Astrocyte (in vitro differentiated cells and primary cell): ENCODE measurements at regions not wholly inside any gene's neighbourhood (a gene's known extent, or its start where the extent isn't known, plus 50 kb on each side); places are given as distances from the start of the nearest gene placed in this dataset.

Experiments used
- DNase-seq: peaks from one replicate; pipeline ENCODE4 v3.0.0-alpha.2; 2010; ENCODE audit warnings: low read depth
- FAIRE-seq: peaks from 2 replicates; lab custom pipeline; 2011; peaks lifted over from hg19 to GRCh38; lab: Jason Lieb, UNC
- H2AFZ ChIP-seq: 2 replicates; pipeline ENCODE4 v1.6.0; 2012; ENCODE audit warnings: low read depth, low read length, inconsistent platforms
- H3K27ac ChIP-seq: 2 replicates; pipeline ENCODE4 v1.5.1; 2011; ENCODE audit warnings: low read depth, low read length, inconsistent platforms
- H3K27me3 ChIP-seq: 2 replicates; pipeline ENCODE4 v1.6.0; 2011; ENCODE audit warnings: low read length, inconsistent platforms; ENCODE audit not compliant: insufficient read depth
- H3K36me3 ChIP-seq: 2 replicates; pipeline ENCODE4 v1.5.1; 2011; ENCODE audit warnings: low read length, inconsistent platforms; ENCODE audit not compliant: insufficient read depth
- H3K4me1 ChIP-seq: 2 replicates; pipeline ENCODE4 v1.5.1; 2011; ENCODE audit warnings: low read length, inconsistent platforms; ENCODE audit not compliant: insufficient read depth
- H3K4me2 ChIP-seq: 2 replicates; pipeline ENCODE4 v1.6.0; 2012; ENCODE audit warnings: low read length, inconsistent platforms
- H3K4me3 ChIP-seq: 2 replicates; pipeline ENCODE4 v1.5.1; 2011; ENCODE audit warnings: low read depth, mild to moderate bottlenecking, low read length, inconsistent platforms; ENCODE audit not compliant: insufficient read depth
- H3K79me2 ChIP-seq: 2 replicates; pipeline ENCODE4 v1.6.0; 2012; ENCODE audit warnings: mild to moderate bottlenecking, low read length, inconsistent platforms; ENCODE audit not compliant: insufficient read depth
- H3K9ac ChIP-seq: 2 replicates; pipeline ENCODE4 v1.6.0; 2012; ENCODE audit warnings: mild to moderate bottlenecking, low read length, inconsistent platforms
- H3K9me3 ChIP-seq: 2 replicates; pipeline ENCODE4 v1.5.1; 2012; ENCODE audit warnings: low read depth, mild to moderate bottlenecking, low read length, inconsistent platforms; ENCODE audit not compliant: insufficient read depth
- H4K20me1 ChIP-seq: 2 replicates; pipeline ENCODE4 v1.6.0; 2012; ENCODE audit warnings: low read length, inconsistent platforms; ENCODE audit not compliant: insufficient read depth
- H3K27ac Mint-ChIP-seq: one replicate; pipeline ENCODE4 v1.8.0; 2021; ENCODE audit warnings: mild to moderate bottlenecking, mixed read lengths; ENCODE audit not compliant: unreplicated experiment
- H3K27me3 Mint-ChIP-seq: one replicate; pipeline ENCODE4 v1.8.0; 2021; ENCODE audit warnings: low read depth, mixed read lengths; ENCODE audit not compliant: unreplicated experiment
- H3K36me3 Mint-ChIP-seq: one replicate; pipeline ENCODE4 v1.8.0; 2021; ENCODE audit warnings: low read depth, mixed read lengths; ENCODE audit not compliant: unreplicated experiment
- H3K4me1 Mint-ChIP-seq: one replicate; pipeline ENCODE4 v1.8.0; 2021; ENCODE audit warnings: low read depth, mixed read lengths; ENCODE audit not compliant: unreplicated experiment
- H3K4me3 Mint-ChIP-seq: one replicate; pipeline ENCODE4 v1.8.0; 2021; ENCODE audit warnings: mild to moderate bottlenecking, moderate library complexity, mixed read lengths; ENCODE audit not compliant: unreplicated experiment
- H3K9me3 Mint-ChIP-seq: one replicate; pipeline ENCODE4 v1.8.0; 2021; ENCODE audit warnings: mild to moderate bottlenecking, mixed read lengths; ENCODE audit not compliant: unreplicated experiment
- EZH2 ChIP-seq: IDR thresholded peaks from 2 replicates; pipeline ENCODE4 v1.6.1; 2012; ENCODE audit warnings: mild to moderate bottlenecking, low read length, inconsistent platforms; ENCODE audit not compliant: insufficient read depth
- TF ChIP-seq, protein P1 (sequence below): IDR thresholded peaks from 2 replicates; pipeline ENCODE4 v1.5.1; 2011; ENCODE audit warnings: low read depth, mild to moderate bottlenecking, inconsistent platforms, low read length, moderate library complexity; ENCODE audit not compliant: insufficient read depth

DNA sequence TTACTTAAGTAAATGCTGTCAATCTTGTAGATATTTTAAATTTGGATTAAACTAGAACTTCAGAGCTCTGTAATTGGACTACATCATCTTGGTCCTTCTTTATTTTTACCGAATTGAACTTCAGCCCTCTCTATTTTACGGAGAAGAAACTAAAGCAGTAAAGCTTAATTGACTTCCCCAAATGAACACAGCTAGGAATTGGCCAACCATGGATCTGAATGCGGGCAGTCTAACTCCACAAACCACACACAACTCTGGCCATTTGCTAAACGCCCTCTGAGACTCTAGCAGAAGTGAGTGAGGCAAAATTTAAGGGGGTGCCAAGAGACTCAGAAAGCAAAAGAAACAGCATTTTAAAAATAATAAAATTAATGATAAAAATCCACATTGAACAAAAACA is 86.3 kb upstream of the KCTD1 start:
- Mint-ChIP-seq H3K36me3 (no peaks in the 10 kb centered on the region), H3K4me3 (no peak overlapping the region), H3K27me3 (peaks cover 2% of the 10 kb centered on the region), H3K27ac (no peak overlapping the region), H3K4me1 (no peaks in the 10 kb centered on the region), H3K9me3 (no peaks in the 10 kb centered on the region)
- DNase-seq (no peak), FAIRE-seq (no peak)
- no peak for TF ChIP-seq EZH2
- TF ChIP-seq, protein P1, sequence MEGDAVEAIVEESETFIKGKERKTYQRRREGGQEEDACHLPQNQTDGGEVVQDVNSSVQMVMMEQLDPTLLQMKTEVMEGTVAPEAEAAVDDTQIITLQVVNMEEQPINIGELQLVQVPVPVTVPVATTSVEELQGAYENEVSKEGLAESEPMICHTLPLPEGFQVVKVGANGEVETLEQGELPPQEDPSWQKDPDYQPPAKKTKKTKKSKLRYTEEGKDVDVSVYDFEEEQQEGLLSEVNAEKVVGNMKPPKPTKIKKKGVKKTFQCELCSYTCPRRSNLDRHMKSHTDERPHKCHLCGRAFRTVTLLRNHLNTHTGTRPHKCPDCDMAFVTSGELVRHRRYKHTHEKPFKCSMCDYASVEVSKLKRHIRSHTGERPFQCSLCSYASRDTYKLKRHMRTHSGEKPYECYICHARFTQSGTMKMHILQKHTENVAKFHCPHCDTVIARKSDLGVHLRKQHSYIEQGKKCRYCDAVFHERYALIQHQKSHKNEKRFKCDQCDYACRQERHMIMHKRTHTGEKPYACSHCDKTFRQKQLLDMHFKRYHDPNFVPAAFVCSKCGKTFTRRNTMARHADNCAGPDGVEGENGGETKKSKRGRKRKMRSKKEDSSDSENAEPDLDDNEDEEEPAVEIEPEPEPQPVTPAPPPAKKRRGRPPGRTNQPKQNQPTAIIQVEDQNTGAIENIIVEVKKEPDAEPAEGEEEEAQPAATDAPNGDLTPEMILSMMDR = no peak
- no peak overlapping the region for H3K9ac ChIP-seq
- no peak overlapping the region for H2AFZ ChIP-seq
- no peaks in the 10 kb centered on the region for H3K9me3 ChIP-seq
- H3K4me2 ChIP-seq = no peak overlapping the region
- H3K4me3 ChIP-seq = no peak overlapping the region
- H3K36me3 ChIP-seq = no peaks in the 10 kb centered on the region
- no peaks in the 10 kb centered on the region for H4K20me1 ChIP-seq
- H3K27me3 ChIP-seq = no peaks in the 10 kb centered on the region
- no peaks in the 10 kb centered on the region for H3K79me2 ChIP-seq
- H3K27ac ChIP-seq = no peak overlapping the region
- H3K4me1 ChIP-seq = no peaks in the 10 kb centered on the region

DNA sequence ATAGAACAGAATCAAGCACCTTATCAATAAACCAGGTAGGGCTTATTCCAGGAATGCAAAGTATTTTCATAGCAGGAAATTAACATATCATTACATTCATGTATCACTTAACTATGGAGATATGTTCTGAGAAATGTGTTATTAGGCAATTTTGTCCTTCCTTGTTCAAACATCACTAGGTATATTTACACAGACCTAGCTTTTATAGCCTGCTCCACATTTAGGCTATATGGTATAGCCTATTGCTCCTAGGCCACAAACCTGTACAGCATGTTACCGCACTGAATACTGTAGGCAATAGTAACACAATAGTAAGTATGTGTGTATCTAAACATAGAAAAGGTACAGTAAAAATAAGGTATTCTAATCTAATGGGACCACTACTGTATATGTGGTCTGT is 82.8 kb upstream of the KCTD1 start:
- Histone ChIP-seq H3K27ac (no peak overlapping the region), H3K36me3 (no peaks in the 10 kb centered on the region), H3K27me3 (no peaks in the 10 kb centered on the region), H3K9ac (no peak overlapping the region), H3K4me3 (no peak overlapping the region), H3K4me2 (no peak overlapping the region), H3K9me3 (no peaks in the 10 kb centered on the region), H4K20me1 (no peaks in the 10 kb centered on the region), H3K79me2 (no peaks in the 10 kb centered on the region), H3K4me1 (no peaks in the 10 kb centered on the region), H2AFZ (no peak overlapping the region)
- no peaks in the 10 kb centered on the region for H3K9me3 Mint-ChIP-seq
- no peaks in the 10 kb centered on the region for H3K4me1 Mint-ChIP-seq
- no peak for DNase-seq
- H3K27ac Mint-ChIP-seq = no peak overlapping the region
- TF ChIP-seq EZH2 = no peak
- TF ChIP-seq, protein P1 = no peak
- no peak for FAIRE-seq
- H3K4me3 Mint-ChIP-seq = no peak overlapping the region
- peaks cover 1% of the 10 kb centered on the region for H3K36me3 Mint-ChIP-seq
- peaks cover 4% of the 10 kb centered on the region for H3K27me3 Mint-ChIP-seq

DNA sequence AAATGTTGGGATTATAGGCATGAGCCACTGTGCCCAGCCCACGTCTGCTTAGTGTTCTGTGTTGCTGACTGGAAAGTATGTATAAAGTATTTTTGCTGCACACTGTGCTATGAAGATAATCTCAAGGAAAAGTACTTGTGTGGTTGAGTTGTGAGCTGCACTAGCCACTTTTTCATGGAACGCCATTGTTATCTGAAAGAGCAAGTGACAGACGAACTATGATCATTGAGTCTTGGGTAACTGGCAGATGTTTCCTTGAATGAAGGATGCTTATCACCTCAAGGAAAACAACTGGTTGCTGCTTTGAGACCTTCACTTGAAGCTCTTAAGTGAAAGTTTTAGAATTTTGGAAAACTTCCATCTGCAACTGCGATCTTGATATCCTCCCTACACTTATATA is 82.2 kb upstream of the KCTD1 start:
- no peaks in the 10 kb centered on the region for H3K36me3 ChIP-seq
- H3K27me3 Mint-ChIP-seq = peaks cover 4% of the 10 kb centered on the region
- no peak for TF ChIP-seq EZH2
- TF ChIP-seq, protein P1 = no peak
- H3K9me3 Mint-ChIP-seq = peaks cover 3% of the 10 kb centered on the region
- H3K4me3 Mint-ChIP-seq = no peak overlapping the region
- H3K9ac ChIP-seq = no peak overlapping the region
- no peak overlapping the region for H2AFZ ChIP-seq
- no peaks in the 10 kb centered on the region for H3K27me3 ChIP-seq
- DNase-seq = no peak
- H3K4me3 ChIP-seq = no peak overlapping the region
- H3K27ac Mint-ChIP-seq = no peak overlapping the region
- no peaks in the 10 kb centered on the region for H4K20me1 ChIP-seq
- H3K9me3 ChIP-seq = no peaks in the 10 kb centered on the region
- H3K4me1 Mint-ChIP-seq = no peaks in the 10 kb centered on the region
- FAIRE-seq = no peak
- H3K36me3 Mint-ChIP-seq = peaks cover 1% of the 10 kb centered on the region
- H3K4me1 ChIP-seq = no peaks in the 10 kb centered on the region
- no peaks in the 10 kb centered on the region for H3K79me2 ChIP-seq
- H3K27ac ChIP-seq = no peak overlapping the region
- H3K4me2 ChIP-seq = no peak overlapping the region
